ENCODE measurements at regions not wholly inside any gene's neighbourhood (a gene's known extent, or its start where the extent isn't known, plus 50 kb on each side); places are given as distances from the start of the nearest gene placed in this dataset.

DNA sequence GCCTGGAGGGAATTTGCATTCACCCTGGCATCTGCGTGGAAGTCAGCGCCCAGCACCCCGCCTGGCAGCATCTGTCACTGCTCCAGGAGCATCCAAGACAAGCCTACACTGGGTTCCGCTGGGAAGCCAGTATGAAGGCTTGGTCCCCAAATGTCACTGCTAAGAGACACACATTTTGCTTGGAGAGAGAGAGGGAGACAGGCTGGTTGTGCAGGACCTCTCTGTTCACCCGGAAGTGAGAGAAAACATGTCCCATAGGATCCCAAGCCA, 119.5 kb downstream of the SEC23IP start:
- TF ChIP-seq, protein P1, sequence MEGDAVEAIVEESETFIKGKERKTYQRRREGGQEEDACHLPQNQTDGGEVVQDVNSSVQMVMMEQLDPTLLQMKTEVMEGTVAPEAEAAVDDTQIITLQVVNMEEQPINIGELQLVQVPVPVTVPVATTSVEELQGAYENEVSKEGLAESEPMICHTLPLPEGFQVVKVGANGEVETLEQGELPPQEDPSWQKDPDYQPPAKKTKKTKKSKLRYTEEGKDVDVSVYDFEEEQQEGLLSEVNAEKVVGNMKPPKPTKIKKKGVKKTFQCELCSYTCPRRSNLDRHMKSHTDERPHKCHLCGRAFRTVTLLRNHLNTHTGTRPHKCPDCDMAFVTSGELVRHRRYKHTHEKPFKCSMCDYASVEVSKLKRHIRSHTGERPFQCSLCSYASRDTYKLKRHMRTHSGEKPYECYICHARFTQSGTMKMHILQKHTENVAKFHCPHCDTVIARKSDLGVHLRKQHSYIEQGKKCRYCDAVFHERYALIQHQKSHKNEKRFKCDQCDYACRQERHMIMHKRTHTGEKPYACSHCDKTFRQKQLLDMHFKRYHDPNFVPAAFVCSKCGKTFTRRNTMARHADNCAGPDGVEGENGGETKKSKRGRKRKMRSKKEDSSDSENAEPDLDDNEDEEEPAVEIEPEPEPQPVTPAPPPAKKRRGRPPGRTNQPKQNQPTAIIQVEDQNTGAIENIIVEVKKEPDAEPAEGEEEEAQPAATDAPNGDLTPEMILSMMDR (IDR thresholded peaks at IDR 0.05; ENCODE audit: low read length) = no peak
- no peak for TF ChIP-seq EZH2phosphoT487 (IDR thresholded peaks at IDR 0.05; ENCODE audit: low read length)
- no peak for TF ChIP-seq EZH2 (optimal IDR thresholded peaks at IDR 0.05; ENCODE audit: low read depth, low read length)
